ENCODE measurements at regions not wholly inside any gene's neighbourhood (a gene's known extent, or its start where the extent isn't known, plus 50 kb on each side); places are given as distances from the start of the nearest gene placed in this dataset.

DNA sequence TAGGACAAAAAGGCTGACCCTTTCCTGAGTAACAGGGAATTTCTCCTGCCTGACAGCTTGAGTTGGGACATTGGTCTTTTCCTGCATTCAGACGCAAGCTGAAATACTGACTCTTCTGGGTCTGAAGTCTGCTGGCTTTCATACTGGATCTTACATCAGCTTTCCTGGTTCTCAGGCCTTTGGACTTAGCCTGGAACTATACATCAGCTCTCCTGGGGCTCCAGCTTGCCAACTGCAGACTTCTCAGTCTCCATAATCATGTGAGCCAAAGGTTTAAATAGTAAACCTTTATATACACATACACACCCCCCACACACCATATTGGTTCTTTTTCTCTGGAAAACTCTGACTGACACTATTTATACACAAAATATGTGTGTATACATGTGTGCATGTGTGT, 59.0 kb upstream of the KCND3 start:
- Histone ChIP-seq H3K9me3 (replicated peaks; ENCODE audit: control insufficient read depth, insufficient read depth, low read depth, low read length) (no peaks in the 10 kb centered on the region), H3K36me3 (ENCODE audit: control insufficient read depth, insufficient read depth, low read length) (no peaks in the 10 kb centered on the region), H3K4me3 (no peak overlapping the region), H3K9me1 (ENCODE audit: control insufficient read depth, insufficient read depth, low read length) (no peaks in the 10 kb centered on the region), H2AFZ (ENCODE audit: low read depth, low read length) (no peak overlapping the region), H3K27me3 (ENCODE audit: control insufficient read depth in 2 of 2, insufficient read depth in 2 of 2, low read length in 2 of 2) (peaks cover 0 to 4% of the 10 kb centered on the region in 2 experiments; a peak in 3 of 5 replicates), H3K27ac (ENCODE audit: extremely low read depth, low read depth, low read length) (no peak overlapping the region), H3K4me2 (ENCODE audit: insufficient read depth, low read length) (no peak overlapping the region), H3K4me1 (replicated peaks in 1 of 2; ENCODE audit: control insufficient read depth in 2 of 2, insufficient read depth in 2 of 2, low read length in 2 of 2) (no peaks in the 10 kb centered on the region), H3K9ac (ENCODE audit: insufficient read depth in 1 of 2, low read depth in 2 of 2, low read length in 2 of 2) (no peak overlapping the region), H3K79me2 (ENCODE audit: control insufficient read depth, insufficient read depth, low read length) (no peaks in the 10 kb centered on the region), H4K20me1 (replicated peaks; ENCODE audit: control insufficient read depth, insufficient read depth, low read length) (0 out of 2 replicates have a peak, but pooled peaks cover 3% of the 10 kb centered on the region)
- DNase-seq (ENCODE audit: extremely low read depth in 1 of 4, low spot score in 3 of 4) (no peak), FAIRE-seq (no peak), ATAC-seq (no peak)
- no TSS peak for BruUV-seq (replicated peaks)
- intact Hi-C loops (cut with micrococcal nuclease) (no loop called here), in situ Hi-C loops (cut with MboI) (no loop called here)
- ChIA-PET CTCF (ENCODE audit: low intra/inter-chr PET ratio) (no interaction called here), POLR2A (interaction anchor here (0.6 kb wide), 1 partner anchor 160 kb away, joined by 3 read pairs; no protein-coding TSS in a partner anchor)
- 0% methylated on average over 1 of the region's 1 CpG for WGBS (ENCODE audit: insufficient coverage, low coverage, missing lambda C conversion rate)
- TF ChIP-seq ATF6 (CRISPR knock-in tag; IDR thresholded peaks at IDR 0.05) (no peak), ID3 (CRISPR knock-in tag; IDR thresholded peaks at IDR 0.05) (no peak), ID3 (tag; IDR thresholded peaks at IDR 0.05) (no peak), PREB (CRISPR knock-in tag; IDR thresholded peaks at IDR 0.05) (no peak), ZNF507 (tag; conservative IDR thresholded peaks at IDR 0.05) (no peak), GABPA (tag; conservative IDR thresholded peaks at IDR 0.05; ENCODE audit: low read depth) (no peak), ZBTB17 (CRISPR knock-in tag; IDR thresholded peaks at IDR 0.05) (no peak), HBP1 (CRISPR knock-in tag; IDR thresholded peaks at IDR 0.05) (no peak), NKRF (IDR thresholded peaks at IDR 0.05; ENCODE audit: borderline replicate concordance) (no peak), ZNF253 (CRISPR knock-in tag; conservative IDR thresholded peaks at IDR 0.05) (no peak), ZFP1 (CRISPR knock-in tag; IDR thresholded peaks at IDR 0.05) (no peak), ZNF583 (CRISPR knock-in tag; IDR thresholded peaks at IDR 0.05) (no peak), ZNF175 (CRISPR knock-in tag; IDR thresholded peaks at IDR 0.05; ENCODE audit: low read depth) (no peak), ZBTB49 (CRISPR knock-in tag; IDR thresholded peaks at IDR 0.05; ENCODE audit: borderline replicate concordance) (no peak)

All from K562 (cell line).